ENCODE measurements at regions not wholly inside any gene's neighbourhood (a gene's known extent, or its start where the extent isn't known, plus 50 kb on each side); places are given as distances from the start of the nearest gene placed in this dataset.

DNA sequence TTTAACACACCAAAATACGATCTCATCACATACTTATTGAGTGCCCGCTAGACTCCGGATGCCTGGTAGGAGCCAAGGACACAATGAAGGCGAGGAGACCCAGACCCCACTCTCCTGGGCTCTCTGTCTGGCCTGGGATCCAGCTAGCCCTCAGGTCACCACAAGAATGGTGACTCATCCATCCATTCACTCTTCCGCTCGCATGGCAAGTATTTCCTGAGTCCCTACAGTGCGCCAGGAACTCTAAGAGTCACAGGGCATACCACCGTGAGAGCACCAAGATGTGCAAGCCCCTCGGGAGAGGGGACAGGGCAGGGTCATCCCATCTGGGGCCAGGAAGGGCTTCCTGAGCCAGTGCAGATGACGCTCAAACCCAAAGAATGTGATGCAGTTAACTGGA is 101.6 kb upstream of the PRR20G start:
- Histone ChIP-seq H3K4me1 (ENCODE audit: insufficient read depth, low read length, severe bottlenecking) (no peaks in the 10 kb centered on the region), H3K4me3 (ENCODE audit: low read depth, low read length, poor library complexity, severe bottlenecking) (no peak overlapping the region), H4K20me1 (ENCODE audit: insufficient read depth, low read length) (no peaks in the 10 kb centered on the region)

DNA sequence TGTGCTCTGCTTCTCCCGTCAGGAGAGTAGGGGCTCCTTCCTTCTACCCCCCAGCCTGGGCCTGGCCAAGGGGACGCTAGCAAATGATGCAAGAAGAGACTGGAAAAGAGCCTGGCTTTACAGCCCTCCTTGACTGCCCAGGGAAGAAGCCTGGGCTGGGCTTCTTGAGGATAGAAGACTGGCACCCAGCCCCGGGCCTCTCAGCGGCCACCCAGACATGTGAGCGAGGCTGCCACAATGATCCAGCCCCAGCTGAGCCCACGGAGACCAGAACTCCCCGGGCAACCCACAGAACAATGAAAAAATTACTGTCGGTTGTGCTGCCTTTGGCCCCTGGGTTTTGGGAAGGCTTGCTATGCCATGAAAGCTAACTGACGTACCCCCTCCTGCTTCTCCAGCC is 100.6 kb upstream of the PRR20G start:
- Histone ChIP-seq H3K27ac (ENCODE audit: low read depth, low read length, poor library complexity, severe bottlenecking) (no peak overlapping the region), H3K9ac (ENCODE audit: low read length) (no peak overlapping the region), H3K4me3 (ENCODE audit: low read depth, low read length, poor library complexity, severe bottlenecking) (no peak overlapping the region), H3K4me2 (ENCODE audit: low read length) (no peak overlapping the region), H3K4me1 (ENCODE audit: insufficient read depth, low read length, severe bottlenecking) (no peaks in the 10 kb centered on the region), H3K27me3 (ENCODE audit: insufficient read depth, low read length) (peaks cover 5% of the 10 kb centered on the region; the same call in 1 of the 2 replicates), H3K9me2 (ENCODE audit: low read depth, low read length) (no peaks in the 10 kb centered on the region), H3K9me3 (ENCODE audit: low read length) (no peaks in the 10 kb centered on the region), H2AFZ (ENCODE audit: low read length) (no peak overlapping the region), H3K36me3 (ENCODE audit: insufficient read depth, low read length) (no peaks in the 10 kb centered on the region), H4K20me1 (ENCODE audit: insufficient read depth, low read length) (no peaks in the 10 kb centered on the region), H3F3A (ENCODE audit: insufficient read depth, low read length) (no peaks in the 10 kb centered on the region), H3K79me2 (ENCODE audit: insufficient read depth, low read length) (no peaks in the 10 kb centered on the region)
- TF ChIP-seq, protein P1, sequence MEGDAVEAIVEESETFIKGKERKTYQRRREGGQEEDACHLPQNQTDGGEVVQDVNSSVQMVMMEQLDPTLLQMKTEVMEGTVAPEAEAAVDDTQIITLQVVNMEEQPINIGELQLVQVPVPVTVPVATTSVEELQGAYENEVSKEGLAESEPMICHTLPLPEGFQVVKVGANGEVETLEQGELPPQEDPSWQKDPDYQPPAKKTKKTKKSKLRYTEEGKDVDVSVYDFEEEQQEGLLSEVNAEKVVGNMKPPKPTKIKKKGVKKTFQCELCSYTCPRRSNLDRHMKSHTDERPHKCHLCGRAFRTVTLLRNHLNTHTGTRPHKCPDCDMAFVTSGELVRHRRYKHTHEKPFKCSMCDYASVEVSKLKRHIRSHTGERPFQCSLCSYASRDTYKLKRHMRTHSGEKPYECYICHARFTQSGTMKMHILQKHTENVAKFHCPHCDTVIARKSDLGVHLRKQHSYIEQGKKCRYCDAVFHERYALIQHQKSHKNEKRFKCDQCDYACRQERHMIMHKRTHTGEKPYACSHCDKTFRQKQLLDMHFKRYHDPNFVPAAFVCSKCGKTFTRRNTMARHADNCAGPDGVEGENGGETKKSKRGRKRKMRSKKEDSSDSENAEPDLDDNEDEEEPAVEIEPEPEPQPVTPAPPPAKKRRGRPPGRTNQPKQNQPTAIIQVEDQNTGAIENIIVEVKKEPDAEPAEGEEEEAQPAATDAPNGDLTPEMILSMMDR (IDR thresholded peaks at IDR 0.05; ENCODE audit: low read length): no peak
- TF ChIP-seq EZH2 (IDR thresholded peaks at IDR 0.05; ENCODE audit: borderline replicate concordance, low read length): no peak

More for the DNA sequence above, 101.6 kb upstream of the PRR20G start:
- Histone ChIP-seq H3K27ac (ENCODE audit: low read depth, low read length, poor library complexity, severe bottlenecking) (no peak overlapping the region), H3K9me2 (ENCODE audit: low read depth, low read length) (no peaks in the 10 kb centered on the region), H3K9me3 (ENCODE audit: low read length) (no peaks in the 10 kb centered on the region), H3F3A (ENCODE audit: insufficient read depth, low read length) (no peaks in the 10 kb centered on the region), H3K4me2 (ENCODE audit: low read length) (no peak overlapping the region), H3K79me2 (ENCODE audit: insufficient read depth, low read length) (no peaks in the 10 kb centered on the region), H3K27me3 (ENCODE audit: insufficient read depth, low read length) (peaks cover 5% of the 10 kb centered on the region; the same call in 1 of the 2 replicates), H3K9ac (ENCODE audit: low read length) (no peak overlapping the region), H3K36me3 (ENCODE audit: insufficient read depth, low read length) (no peaks in the 10 kb centered on the region), H2AFZ (ENCODE audit: low read length) (no peak overlapping the region)
- TF ChIP-seq EZH2 (IDR thresholded peaks at IDR 0.05; ENCODE audit: borderline replicate concordance, low read length): no peak
- TF ChIP-seq, protein P1 (IDR thresholded peaks at IDR 0.05; ENCODE audit: low read length): no peak

DNA sequence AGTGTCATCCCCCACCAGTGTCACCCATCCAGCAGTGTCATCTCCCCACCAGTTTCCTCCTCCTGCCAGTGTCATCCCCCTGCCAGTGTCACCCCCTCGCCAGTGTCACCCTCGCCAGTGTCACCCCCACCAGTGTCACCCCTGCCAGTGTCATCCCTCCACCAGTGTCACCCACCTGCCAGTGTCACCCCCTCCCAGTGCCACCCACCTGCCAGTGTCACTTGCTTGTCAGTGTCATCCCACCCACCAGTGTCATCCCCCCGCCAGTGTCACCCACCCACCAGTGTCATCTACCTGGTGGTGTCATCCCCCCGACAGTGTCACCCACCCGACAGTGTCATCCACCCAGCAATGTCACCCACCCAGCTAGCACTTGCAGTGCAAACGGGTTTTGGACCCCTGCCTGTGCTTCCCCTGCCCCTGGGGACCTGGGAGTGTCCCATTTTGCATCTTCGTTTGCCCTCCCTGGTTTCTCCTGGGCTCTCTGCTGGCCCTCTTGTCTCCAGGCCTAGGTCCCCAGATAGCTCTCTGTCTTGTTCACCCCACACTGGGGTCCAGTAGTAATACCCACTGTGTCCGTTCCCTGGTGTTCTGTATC is 99.8 kb upstream of the PRR20G start:
- Histone ChIP-seq H3K4me1 (ENCODE audit: insufficient read depth, low read length, severe bottlenecking) (no peaks in the 10 kb centered on the region), H3K79me2 (ENCODE audit: insufficient read depth, low read length) (no peaks in the 10 kb centered on the region)

More for the DNA sequence above, 99.8 kb upstream of the PRR20G start:
- H3K9ac ChIP-seq (ENCODE audit: low read length): no peak overlapping the region
- no peak overlapping the region for H3K4me2 ChIP-seq (ENCODE audit: low read length)
- H3F3A ChIP-seq (ENCODE audit: insufficient read depth, low read length): no peaks in the 10 kb centered on the region
- no peaks in the 10 kb centered on the region for H3K9me3 ChIP-seq (ENCODE audit: low read length)
- H4K20me1 ChIP-seq (ENCODE audit: insufficient read depth, low read length): no peaks in the 10 kb centered on the region
- TF ChIP-seq EZH2 (IDR thresholded peaks at IDR 0.05; ENCODE audit: borderline replicate concordance, low read length): no peak
- TF ChIP-seq, protein P1 (IDR thresholded peaks at IDR 0.05; ENCODE audit: low read length): no peak
- peaks cover 5% of the 10 kb centered on the region; the same call in 1 of the 2 replicates for H3K27me3 ChIP-seq (ENCODE audit: insufficient read depth, low read length)
- H3K9me2 ChIP-seq (ENCODE audit: low read depth, low read length): no peaks in the 10 kb centered on the region
- H2AFZ ChIP-seq (ENCODE audit: low read length): no peak overlapping the region
- H3K4me3 ChIP-seq (ENCODE audit: low read depth, low read length, poor library complexity, severe bottlenecking): no peak overlapping the region
- no peak overlapping the region for H3K27ac ChIP-seq (ENCODE audit: low read depth, low read length, poor library complexity, severe bottlenecking)
- no peaks in the 10 kb centered on the region for H3K36me3 ChIP-seq (ENCODE audit: insufficient read depth, low read length)

All from OCI-LY1 (cell line).